UCSD-AML1 (cell line): ENCODE measurements at regions not wholly inside any gene's neighbourhood (a gene's known extent, or its start where the extent isn't known, plus 50 kb on each side); places are given as distances from the start of the nearest gene placed in this dataset.
"Not testable (repeated sequence)": the region's sequence is repeated elsewhere in the genome, so short reads cannot be mapped to it uniquely, and the experiment has no call there.

ENCODE experiments used
- DNase-seq: peaks from one replicate; lab custom pipeline; 2025; ENCODE audit not compliant: unreplicated experiment; lab: John Stamatoyannopoulos, UW

DNA sequence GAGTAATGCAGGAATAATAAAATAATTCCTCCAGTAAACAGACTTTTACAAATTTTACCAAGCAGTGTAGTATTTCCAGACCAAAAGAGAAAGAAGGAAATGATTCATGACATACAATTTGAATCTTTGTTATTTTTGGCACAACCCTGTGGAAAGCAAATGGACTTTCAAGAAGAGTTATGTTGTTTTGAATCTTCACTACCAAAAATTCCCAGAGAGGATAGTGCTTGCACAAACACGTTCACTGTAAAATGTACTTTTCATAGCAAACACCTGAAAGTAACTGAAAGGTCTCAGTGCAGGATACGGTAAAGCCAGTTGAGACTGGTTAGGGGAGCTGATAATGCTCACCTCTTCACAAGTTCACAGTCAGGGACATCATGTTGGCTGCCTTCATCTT, 107.1 kb downstream of the USP22 start:
- DNase-seq: no peak

DNA sequence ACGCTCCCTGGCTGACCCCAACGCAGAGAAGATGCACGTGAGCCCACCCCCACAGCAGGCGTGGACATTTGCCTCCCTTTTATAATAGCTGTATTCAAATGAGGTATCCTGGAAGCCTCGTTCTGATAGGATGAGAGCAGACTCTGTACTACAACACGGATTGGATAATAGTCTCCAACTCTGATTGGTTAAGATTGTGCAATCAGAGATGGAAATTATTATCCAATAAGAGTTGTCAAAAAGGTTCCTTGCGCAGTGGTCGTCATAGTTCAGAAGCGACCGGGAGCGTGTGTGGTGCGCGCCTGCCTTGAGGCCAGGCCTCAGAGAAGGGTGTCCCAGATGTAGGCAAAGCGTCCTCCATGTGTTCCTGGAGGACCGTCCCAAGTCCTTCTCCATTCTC, 104.6 kb downstream of the USP22 start:
- no peak for DNase-seq

DNA sequence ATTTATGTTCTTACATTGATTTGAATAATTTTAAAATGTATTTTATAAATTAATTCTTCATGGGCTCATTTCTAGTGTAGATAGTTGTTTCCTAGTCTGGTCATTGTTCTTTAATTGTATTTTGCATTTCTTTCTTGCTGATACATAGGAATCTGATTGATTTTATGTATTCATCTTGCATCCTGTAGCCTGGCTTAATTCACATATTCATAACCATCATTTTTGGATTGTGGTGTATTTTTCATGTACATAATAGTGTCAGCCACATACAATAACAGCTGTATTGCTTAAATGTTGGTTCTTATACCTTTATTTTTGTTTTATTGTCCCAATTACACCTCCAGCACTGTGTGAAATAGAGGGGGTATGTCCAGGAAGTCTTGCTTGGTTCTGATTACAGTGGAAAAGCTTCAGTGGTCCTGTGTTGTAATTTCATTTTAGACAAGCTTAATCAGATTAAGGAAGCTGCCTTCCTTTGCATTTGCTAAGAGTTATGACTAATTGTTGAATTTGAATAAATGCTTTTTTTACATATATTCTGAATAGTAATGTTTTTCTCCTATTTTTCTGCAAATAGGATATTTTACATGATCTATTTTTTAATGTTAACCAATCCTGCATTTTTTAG, 103.7 kb downstream of the USP22 start:
- DNase-seq: no peak

DNA sequence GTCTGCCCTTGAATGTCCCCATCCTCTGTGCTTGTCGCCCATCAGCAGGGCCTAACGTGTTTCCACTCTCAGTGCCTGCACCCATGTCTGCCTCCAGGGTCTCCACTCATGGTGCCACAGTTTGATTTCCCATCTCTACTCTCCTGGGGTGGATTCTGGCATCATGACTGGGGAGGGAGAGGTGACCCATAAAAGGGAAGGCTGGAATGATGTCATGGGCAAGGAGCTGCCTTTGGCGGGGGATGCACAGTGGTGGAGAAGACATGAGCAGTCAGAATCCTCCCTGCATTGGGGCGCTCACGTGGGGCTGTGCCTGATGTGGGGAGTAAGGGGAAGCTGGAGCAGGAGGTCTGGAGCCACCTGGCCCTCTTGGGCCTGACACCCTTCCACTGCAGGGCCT, 100.9 kb downstream of the USP22 start:
- DNase-seq: no peak

DNA sequence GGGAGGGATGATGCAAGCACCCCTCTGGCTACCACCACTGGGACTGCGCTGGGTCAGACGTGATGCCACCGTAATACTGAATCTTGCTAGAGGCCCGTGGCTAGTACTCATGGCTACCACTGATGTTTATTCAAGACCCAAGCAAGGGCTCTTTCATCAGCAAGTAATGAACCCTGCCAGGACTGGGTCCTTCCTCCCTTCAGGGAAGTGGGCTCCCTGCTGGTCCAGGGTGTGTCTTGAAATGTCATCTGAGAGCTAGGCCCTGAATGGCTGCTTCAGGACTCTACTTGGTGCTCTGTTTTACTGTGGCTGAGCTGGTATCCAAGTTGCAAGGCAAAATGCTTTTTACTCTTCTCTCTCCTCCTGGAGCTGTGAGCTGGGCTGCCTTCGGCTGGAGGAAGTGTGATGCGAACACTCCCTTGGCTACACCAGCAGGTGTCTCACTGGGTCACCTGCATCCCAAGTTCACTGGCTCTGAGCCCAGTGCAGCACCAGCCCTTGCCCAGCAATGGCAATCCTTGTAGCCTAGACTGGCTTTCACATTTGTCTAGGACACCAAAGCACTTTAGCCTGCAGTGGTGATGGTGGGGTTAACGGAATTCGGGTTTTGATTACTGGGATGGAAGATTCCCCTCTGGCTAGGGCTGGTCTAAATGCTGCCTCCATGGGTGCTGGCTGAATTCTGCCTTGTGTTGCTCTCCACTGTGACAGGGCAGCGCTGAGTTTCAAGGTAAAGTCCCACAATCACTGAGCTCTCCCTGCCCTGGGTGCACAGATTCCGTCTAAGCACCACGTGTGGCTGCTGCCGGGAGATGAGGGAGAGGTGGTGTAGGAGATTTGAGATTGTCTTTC, 98.6 kb downstream of the USP22 start:
- DNase-seq: no peak

DNA sequence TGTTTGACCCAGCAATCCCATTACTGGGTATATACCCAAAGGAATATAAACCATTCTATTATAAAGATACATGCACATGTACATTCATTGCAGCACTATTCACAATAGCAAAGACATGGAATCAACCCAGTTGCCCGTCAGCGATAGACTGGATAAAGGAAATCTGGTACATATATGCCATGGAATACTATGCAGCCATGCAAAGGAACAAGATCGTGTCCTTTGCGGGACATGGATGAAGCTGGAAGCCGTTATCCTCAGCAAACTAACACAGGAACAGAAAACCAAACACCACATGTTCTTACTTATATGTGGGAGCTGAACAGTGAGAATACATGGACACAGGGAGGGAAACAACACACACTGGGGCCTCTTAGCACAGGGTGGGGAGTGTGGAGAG, 95.1 kb downstream of the USP22 start:
- not testable (repeated sequence) for DNase-seq

DNA sequence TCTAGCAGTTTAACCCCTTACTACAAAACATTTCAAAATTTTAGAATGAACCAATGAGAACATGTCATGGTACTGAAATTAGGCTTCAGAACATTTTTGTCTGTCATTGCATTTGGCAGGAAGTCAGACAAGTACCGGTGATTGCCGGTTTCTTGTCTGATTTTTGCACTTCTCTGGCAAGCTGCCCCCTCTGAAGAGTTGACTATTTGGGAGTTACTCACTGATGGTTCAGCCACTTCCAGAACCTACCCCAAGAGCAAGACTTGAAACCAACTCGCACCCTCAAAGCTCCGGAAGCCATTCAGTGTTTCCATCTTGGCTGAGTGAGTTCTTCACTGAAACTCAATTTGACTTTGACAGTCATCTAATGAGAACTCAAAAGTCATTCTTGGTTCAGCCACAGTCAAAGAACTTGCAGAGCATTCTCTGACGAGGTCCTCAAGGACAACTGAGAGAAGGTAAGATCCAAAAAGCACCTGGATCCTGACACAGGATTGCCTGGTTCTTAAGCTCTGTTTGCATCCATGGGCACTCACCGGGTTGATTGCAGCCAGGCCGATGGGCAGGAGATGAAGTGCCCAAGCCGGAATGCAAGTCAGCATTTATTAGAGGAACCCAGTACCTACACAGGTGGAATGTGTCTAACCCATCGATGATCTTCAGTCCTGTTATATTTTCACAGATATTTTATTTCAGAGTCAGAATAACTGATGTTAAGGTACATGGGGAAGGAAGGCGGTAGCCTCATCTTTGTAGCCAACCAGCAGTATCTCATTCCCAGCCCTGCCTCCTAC, 93.6 kb downstream of the USP22 start:
- no peak for DNase-seq
